H1 (cell line): ENCODE measurements at regions not wholly inside any gene's neighbourhood (a gene's known extent, or its start where the extent isn't known, plus 50 kb on each side); places are given as distances from the start of the nearest gene placed in this dataset.

Experiments used
- CTCF ChIA-PET: fragments of 300-600 bp; sonication (Branson Sonifier 250); formaldehyde crosslinking; loops from one replicate; lab custom pipeline; 2021; ENCODE audit not compliant: partially characterized antibody; lab: Charles Lee
- POLR2A ChIA-PET: fragments of 300-600 bp; sonication (Branson Sonifier 250); formaldehyde crosslinking; loops from one replicate; lab custom pipeline; 2021; ENCODE audit warnings: inconsistent platforms; ENCODE audit not compliant: partially characterized antibody; lab: Charles Lee
- DNase-seq, 2 experiments: peaks; one replicate each; pipeline versions ENCODE4 v3.0.0 to v3.0.0-alpha.2; 2010 to 2022; ENCODE audit warnings: low spot score in 2 of 2, low read depth in 1 of 2, mixed read lengths in 1 of 2
- FAIRE-seq: peaks from 2 replicates; lab custom pipeline; 2011; peaks lifted over from hg19 to GRCh38; lab: Jason Lieb, UNC
- H2AFZ ChIP-seq: 2 replicates; pipeline ENCODE4 v1.8.1; 2012; ENCODE audit warnings: low read length, inconsistent platforms
- H2AK5ac ChIP-seq: 2 replicates; pipeline ENCODE4 v1.6.1; 2013; ENCODE audit warnings: low read depth, low read length
- H2BK120ac ChIP-seq: replicated peaks from 2 replicates; pipeline ENCODE3; 2013; ENCODE audit warnings: low read depth, low read length, inconsistent platforms
- H2BK12ac ChIP-seq: 2 replicates; pipeline ENCODE4 v1.6.1; 2013; ENCODE audit warnings: low read depth, low read length
- H2BK15ac ChIP-seq: 2 replicates; pipeline ENCODE4 v1.6.1; 2013; ENCODE audit warnings: low read length
- H2BK20ac ChIP-seq: 2 replicates; pipeline ENCODE4 v1.6.1; 2013; ENCODE audit warnings: low read length
- H2BK5ac ChIP-seq: 2 replicates; pipeline ENCODE4 v1.6.1; 2013; ENCODE audit warnings: low read depth, low read length
- H3K14ac ChIP-seq: 2 replicates; pipeline ENCODE4 v1.6.1; 2013; ENCODE audit warnings: inconsistent platforms; ENCODE audit not compliant: insufficient read length
- H3K18ac ChIP-seq: 2 replicates; pipeline ENCODE4 v1.6.1; 2013; ENCODE audit warnings: low read length; ENCODE audit errors: extremely low read depth
- H3K23ac ChIP-seq: 2 replicates; pipeline ENCODE4 v1.6.1; 2013; ENCODE audit warnings: inconsistent platforms; ENCODE audit not compliant: insufficient read length
- H3K23me2 ChIP-seq: 2 replicates; pipeline ENCODE4 v1.6.1; 2013; ENCODE audit warnings: low read depth, low read length
- H3K27ac ChIP-seq: 2 replicates; pipeline ENCODE4 v1.6.1; 2011; ENCODE audit warnings: low read depth, low read length, inconsistent platforms
- H3K27me3 ChIP-seq, 4 experiments: replicated peaks in 1 of 4; 1 replicate in 1 of 4; 2 replicates in 3 of 4; pipeline versions ENCODE4 v1.6.1 to v1.8.1; 2011 to 2013; ENCODE audit warnings: low read length in 3 of 4, mild to moderate bottlenecking in 3 of 4, inconsistent platforms in 2 of 4, mixed read lengths in 2 of 4, moderate library complexity in 1 of 4; ENCODE audit not compliant: control insufficient read depth in 3 of 4, insufficient read depth in 3 of 4; ENCODE audit errors: extremely low read depth in 1 of 4
- H3K36me3 ChIP-seq, 4 experiments: 2 replicates each; pipeline versions ENCODE4 v1.6.1 to v1.8.1; 2011 to 2013; ENCODE audit warnings: mild to moderate bottlenecking in 4 of 4, low read length in 3 of 4, moderate library complexity in 2 of 4, control low read depth in 1 of 4, inconsistent platforms in 1 of 4; ENCODE audit not compliant: insufficient read depth in 4 of 4, control insufficient read depth in 2 of 4
- H3K4ac ChIP-seq: replicated peaks from 2 replicates; pipeline ENCODE3; 2013; ENCODE audit warnings: low read length, low read depth, mixed read lengths, inconsistent platforms; ENCODE audit not compliant: insufficient read length
- H3K4me1 ChIP-seq, 4 experiments: replicated peaks in 1 of 4; 1 replicate in 1 of 4; 2 replicates in 3 of 4; pipeline versions ENCODE4 v1.6.1 to v1.8.1; 2011 to 2013; ENCODE audit warnings: low read length in 3 of 4, inconsistent platforms in 2 of 4, mixed read lengths in 1 of 4; ENCODE audit not compliant: insufficient read depth in 4 of 4, control insufficient read depth in 3 of 4
- H3K4me2 ChIP-seq, 2 experiments: 2 replicates each; pipeline versions ENCODE4 v1.6.1 to v1.8.1; 2011 to 2013; ENCODE audit warnings: low read depth in 2 of 2, low read length in 2 of 2, control low read depth in 1 of 2, inconsistent platforms in 1 of 2, mild to moderate bottlenecking in 1 of 2; ENCODE audit not compliant: insufficient read depth in 1 of 2
- H3K4me3 ChIP-seq, 4 experiments: fragments of 200-600, 300-600 bp in 1 of 4; sonication (generic), shearing (Covaris generic), sonication (Bioruptor Twin) in 1 of 4; 2 replicates each; pipeline versions ENCODE4 v1.5.1 to v1.8.1; 2011 to 2016; ENCODE audit warnings: low read length in 4 of 4, low read depth in 3 of 4, control low read depth in 2 of 4, inconsistent platforms in 2 of 4, mild to moderate bottlenecking in 2 of 4, mixed read lengths in 1 of 4, moderate library complexity in 1 of 4; ENCODE audit not compliant: insufficient read depth in 2 of 4; ENCODE audit errors: extremely low read depth in 1 of 4
- H3K56ac ChIP-seq: replicated peaks from 2 replicates; pipeline ENCODE3; 2013; ENCODE audit warnings: low read depth, mild to moderate bottlenecking, mixed read lengths, low read length, inconsistent platforms; ENCODE audit not compliant: insufficient read length
- H3K79me1 ChIP-seq: 2 replicates; pipeline ENCODE4 v1.6.1; 2013; ENCODE audit warnings: low read depth, low read length, control low read depth
- H3K79me2 ChIP-seq, 2 experiments: 2 replicates each; pipeline versions ENCODE4 v1.6.1 to v1.8.1; 2012 to 2013; ENCODE audit warnings: low read length in 2 of 2, mild to moderate bottlenecking in 2 of 2, inconsistent platforms in 1 of 2; ENCODE audit not compliant: insufficient read depth in 2 of 2, control insufficient read depth in 1 of 2
- H3K9ac ChIP-seq, 4 experiments: replicated peaks in 1 of 4; 1 replicate in 1 of 4; 2 replicates in 3 of 4; pipeline versions ENCODE4 v1.6.1 to v1.8.1; 2011 to 2013; ENCODE audit warnings: low read depth in 3 of 4, low read length in 3 of 4, control low read depth in 2 of 4, mild to moderate bottlenecking in 2 of 4, moderate library complexity in 2 of 4, inconsistent platforms in 1 of 4; ENCODE audit errors: extremely low read depth in 1 of 4
- H3K9me3 ChIP-seq, 2 experiments: 2 replicates each; pipeline versions ENCODE4 v1.6.1 to v1.8.1; 2012 to 2013; ENCODE audit warnings: mild to moderate bottlenecking in 2 of 2, moderate library complexity in 2 of 2, control low read depth in 1 of 2, inconsistent platforms in 1 of 2, low read depth in 1 of 2, low read length in 1 of 2, mixed read lengths in 1 of 2; ENCODE audit not compliant: insufficient read depth in 2 of 2
- H4K20me1 ChIP-seq, 2 experiments: replicated peaks in 1 of 2; 2 replicates each; pipeline versions ENCODE3 to v1.8.1; 2011 to 2013; ENCODE audit warnings: inconsistent platforms in 2 of 2, low read length in 2 of 2, mild to moderate bottlenecking in 1 of 2; ENCODE audit not compliant: insufficient read depth in 2 of 2, control insufficient read depth in 1 of 2
- H4K5ac ChIP-seq: 2 replicates; pipeline ENCODE4 v1.6.1; 2013; ENCODE audit warnings: low read length, low read depth, mixed read lengths, inconsistent platforms; ENCODE audit not compliant: insufficient read length
- H4K8ac ChIP-seq: 2 replicates; pipeline ENCODE4 v1.8.0; 2013; ENCODE audit warnings: mild to moderate bottlenecking, moderate library complexity, low read length, inconsistent platforms; ENCODE audit not compliant: insufficient read depth; ENCODE audit errors: extremely low read depth
- H4K91ac ChIP-seq: replicated peaks from 2 replicates; pipeline ENCODE3; 2013; ENCODE audit warnings: low read length, mixed read lengths, inconsistent platforms; ENCODE audit not compliant: insufficient read length
- CEBPB ChIP-seq: IDR thresholded peaks from 2 replicates; pipeline ENCODE4 v1.6.1; 2012; ENCODE audit warnings: low read depth, low read length
- CHD1 ChIP-seq: IDR thresholded peaks from 2 replicates; pipeline ENCODE4 v1.6.1; 2012; ENCODE audit warnings: low read depth, low read length, improper control_type of control experiment
- CHD2 ChIP-seq: IDR thresholded peaks from 2 replicates; pipeline ENCODE4 v1.6.1; 2012; ENCODE audit warnings: low read length, improper control_type of control experiment
- E2F6 ChIP-seq: IDR thresholded peaks from 2 replicates; pipeline ENCODE4 v1.6.1; 2012; ENCODE audit warnings: inconsistent platforms
- KDM4A ChIP-seq: IDR thresholded peaks from one replicate; pipeline ENCODE4 v1.7.1; 2012; ENCODE audit warnings: low read depth, mild to moderate bottlenecking, moderate library complexity, low read length, inconsistent platforms; ENCODE audit not compliant: severe bottlenecking
- POLR2A ChIP-seq, 2 experiments: IDR thresholded peaks; 1 replicate in 1 of 2; 2 replicates in 1 of 2; pipeline ENCODE4 v1.6.1; 2011; ENCODE audit warnings: low read depth in 2 of 2, low read length in 2 of 2, mild to moderate bottlenecking in 2 of 2; ENCODE audit errors: control extremely low read depth in 1 of 2
- RFX5 ChIP-seq: IDR thresholded peaks from 2 replicates; pipeline ENCODE4 v1.6.1; 2011; ENCODE audit warnings: low read depth, low read length, improper control_type of control experiment, borderline replicate concordance
- SRF ChIP-seq: IDR thresholded peaks from 2 replicates; pipeline ENCODE4 v1.6.1; 2011; ENCODE audit warnings: mild to moderate bottlenecking, low read depth, low read length, moderate library complexity
- TCF12 ChIP-seq: IDR thresholded peaks from 2 replicates; pipeline ENCODE4 v1.6.1; 2011; ENCODE audit warnings: low read depth, mild to moderate bottlenecking, low read length
- WGBS, 2 experiments: shearing (Covaris generic) in 1 of 2; methylation state at CpG; one replicate each; pipeline versions ENCODE4 v1.1.6 to v1.1.7; 2013 to 2015; ENCODE audit warnings: low lambda C conversion rate in 2 of 2, mixed read lengths in 2 of 2, inconsistent platforms in 1 of 2, low coverage in 1 of 2, missing lambda C conversion rate in 1 of 2; ENCODE audit not compliant: insufficient replicate concordance in 2 of 2, insufficient coverage in 1 of 2, insufficient read length in 1 of 2; ENCODE audit errors: extremely low coverage in 1 of 2, missing lambda C conversion rate in 1 of 2; 5-methylcytosine and 5-hydroxymethylcytosine counted together

- Histone ChIP-seq H3K14ac (no peak overlapping the region), H3K23me2 (no peaks in the 10 kb centered on the region), H3K4me3 (no peak overlapping the region), H2BK15ac (no peak overlapping the region), H3K4me1 (no peaks in the 10 kb centered on the region), H3K18ac (no peak overlapping the region), H4K5ac (no peak overlapping the region), H3K79me2 (no peaks in the 10 kb centered on the region), H2AFZ (no peak overlapping the region), H4K91ac (no peak overlapping the region), H3K27ac (no peak overlapping the region), H3K27me3 (no peaks in the 10 kb centered on the region), H3K4ac (no peak overlapping the region), H2BK12ac (no peak overlapping the region), H3K79me1 (no peaks in the 10 kb centered on the region), H2AK5ac (no peak overlapping the region), H3K36me3 (no peaks in the 10 kb centered on the region), H4K8ac (no peak overlapping the region), H3K4me2 (no peak overlapping the region), H3K9ac (no peak overlapping the region), H4K20me1 (no peaks in the 10 kb centered on the region), H3K9me3 (no peaks in the 10 kb centered on the region), H2BK120ac (no peak overlapping the region), H3K56ac (no peak overlapping the region), H3K23ac (no peak overlapping the region), H2BK5ac (no peak overlapping the region), H2BK20ac (no peak overlapping the region)
- FAIRE-seq (no peak), DNase-seq (no peak)
- WGBS, 2 experiments, result 91% methylated on average over 2 of the region's 2 CpGs; no CpG with 5 or more reads in 1 of the 2 experiments
- TF ChIP-seq RFX5 (no peak), POLR2A (IDR thresholded peaks at IDR 0.05; ENCODE audit: control extremely low read depth in 1 of 2, low read depth in 2 of 2, low read length in 2 of 2) (no peak), CHD2 (no peak), TCF12 (no peak), CEBPB (no peak), KDM4A (no peak), SRF (no peak), CHD1 (no peak), E2F6 (no peak)
- CTCF ChIA-PET, result interaction anchor here (0.6 kb wide), 1 partner anchor 91 kb away, joined by 3 read pairs; no protein-coding TSS in a partner anchor
- POLR2A ChIA-PET, result no interaction called here
Measured at GRCh38 chr6:156461647-156462046, 315.5 kb upstream of the ARID1B start.
